M059J (cell line): ENCODE measurements at regions not wholly inside any gene's neighbourhood (a gene's known extent, or its start where the extent isn't known, plus 50 kb on each side); places are given as distances from the start of the nearest gene placed in this dataset.
A peak's percentile ranks its signal among the peaks of the same experiment; 100 is the strongest.
"Not testable (repeated sequence)": the region's sequence is repeated elsewhere in the genome, so short reads cannot be mapped to it uniquely, and the experiment has no call there.

ENCODE experiments used
- DNase-seq: peaks from one replicate; pipeline ENCODE4 v3.0.0-alpha.2; 2012; ENCODE audit warnings: low read depth

- DNase-seq = no peak
Measured at GRCh38 chr3:75126556-75126955, 512.1 kb upstream of the CNTN3 start.

DNA sequence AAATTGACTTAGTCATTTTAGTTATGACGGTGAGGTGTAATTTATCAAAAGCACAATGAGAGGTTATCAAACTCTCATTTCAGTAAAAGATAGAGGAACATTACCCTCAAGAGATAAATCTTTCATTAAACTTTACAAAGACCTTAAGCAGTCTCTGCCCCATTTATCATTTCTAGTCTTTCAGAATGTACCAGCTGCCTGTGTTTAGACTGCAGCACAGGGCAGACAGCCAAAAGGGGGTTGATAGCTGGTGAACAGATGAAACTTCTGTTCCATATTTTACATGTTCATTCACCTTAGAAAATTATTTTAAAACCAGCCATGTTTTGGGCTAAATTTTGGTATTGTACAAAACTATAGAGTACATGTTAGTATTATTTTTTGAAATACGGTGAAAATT, 514.6 kb upstream of the CNTN3 start:
- no peak for DNase-seq

DNA sequence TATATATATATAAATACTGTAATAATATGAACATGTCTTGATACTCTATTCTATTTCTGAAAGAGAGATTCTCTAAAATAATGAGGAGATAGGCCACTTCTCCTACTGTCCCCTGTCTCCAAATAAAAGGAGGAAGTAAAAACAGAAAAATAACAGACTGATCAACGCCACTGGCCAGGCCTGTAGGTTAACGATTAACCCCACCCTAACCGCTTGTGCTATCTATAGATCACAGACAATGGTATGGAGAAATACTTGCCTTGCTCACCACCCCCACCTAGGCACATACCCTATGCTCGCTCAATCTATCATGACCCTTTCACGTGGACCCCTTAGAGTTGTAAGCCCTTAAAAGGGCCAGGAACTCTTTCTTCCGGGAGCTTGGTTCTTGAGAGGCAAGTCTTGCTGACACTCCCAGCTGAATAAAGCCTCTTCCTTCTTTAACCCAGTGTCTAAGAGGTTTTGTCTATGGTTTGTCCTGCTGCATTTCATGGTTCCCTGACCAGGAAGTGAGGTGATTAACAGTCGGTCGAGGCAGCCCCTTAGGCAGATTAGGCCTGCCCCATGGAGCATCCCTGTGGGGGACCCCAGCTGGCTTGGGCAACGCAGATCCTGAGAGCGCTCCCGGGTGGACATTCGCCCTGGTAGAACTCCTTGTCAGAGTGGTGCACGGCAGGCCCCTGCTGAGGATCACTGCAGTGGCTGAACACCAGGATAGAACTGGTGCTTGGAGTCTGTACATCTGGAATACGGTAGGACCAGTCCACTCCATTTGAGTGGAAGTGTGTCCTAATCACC, 521.8 kb upstream of the CNTN3 start:
- DNase-seq = no peak

DNA sequence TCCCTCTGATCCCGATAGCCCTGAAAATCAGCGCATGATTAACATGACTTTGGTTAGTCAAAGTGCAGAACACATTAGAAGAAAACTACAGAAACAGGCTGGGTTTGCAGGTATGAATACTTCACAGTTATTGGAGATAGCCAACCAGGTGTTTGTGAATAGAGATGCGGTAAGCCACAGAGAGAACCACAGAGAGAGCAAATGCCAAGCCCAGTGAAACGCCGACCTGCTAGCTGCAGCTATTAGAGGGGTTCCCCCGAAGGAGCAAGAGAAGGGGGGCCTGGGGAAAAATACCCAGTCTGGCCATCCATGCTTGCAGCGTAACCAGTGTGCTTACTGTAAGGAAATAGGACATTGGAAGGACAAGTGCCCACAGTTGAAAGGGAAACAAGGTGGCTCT, 523.9 kb upstream of the CNTN3 start:
- no peak for DNase-seq

DNA sequence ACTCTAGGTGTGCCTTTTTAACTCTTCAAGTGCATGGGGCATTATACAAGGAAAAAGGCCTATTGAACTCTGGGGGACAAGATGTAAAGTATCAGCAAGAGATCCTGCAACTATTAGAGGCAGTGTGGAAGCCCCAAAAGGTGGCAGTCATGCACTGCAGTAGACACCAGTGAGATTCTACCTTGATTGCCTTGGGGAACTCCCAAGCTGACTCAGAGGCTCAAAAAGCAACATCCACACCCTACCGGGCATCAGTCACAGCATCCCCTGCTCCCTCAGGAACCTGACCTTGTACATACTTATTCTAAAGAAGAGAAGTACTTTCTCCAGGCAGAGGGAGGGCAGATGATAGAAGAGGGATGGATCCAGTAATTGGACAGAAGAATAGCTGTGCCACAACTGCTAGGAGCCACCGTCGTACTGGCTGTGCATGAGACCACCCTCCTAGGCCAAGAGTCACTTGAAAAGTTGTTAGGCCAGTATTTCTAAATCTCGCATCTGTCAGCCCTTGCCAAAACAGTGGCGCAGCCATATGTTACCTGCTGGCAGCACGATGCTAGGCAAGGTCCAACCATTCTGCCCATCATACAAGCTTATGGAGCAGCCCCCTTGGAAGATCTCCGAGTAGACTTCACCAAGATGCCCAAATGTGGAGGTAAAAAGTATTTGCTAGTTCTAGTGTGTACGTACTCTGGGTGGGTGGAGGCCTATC, 523.1 kb upstream of the FRG2C start:
- no peak for DNase-seq

- no peak for DNase-seq
Measured at GRCh38 chr3:75144406-75144805, 519.7 kb upstream of the FRG2C start.

GRCh38 chr3:75171630-75172230, 492.4 kb upstream of the FRG2C start:
- no peak for DNase-seq

- no peak for DNase-seq
Measured at GRCh38 chr3:75176937-75177336, 487.2 kb upstream of the FRG2C start.

DNA sequence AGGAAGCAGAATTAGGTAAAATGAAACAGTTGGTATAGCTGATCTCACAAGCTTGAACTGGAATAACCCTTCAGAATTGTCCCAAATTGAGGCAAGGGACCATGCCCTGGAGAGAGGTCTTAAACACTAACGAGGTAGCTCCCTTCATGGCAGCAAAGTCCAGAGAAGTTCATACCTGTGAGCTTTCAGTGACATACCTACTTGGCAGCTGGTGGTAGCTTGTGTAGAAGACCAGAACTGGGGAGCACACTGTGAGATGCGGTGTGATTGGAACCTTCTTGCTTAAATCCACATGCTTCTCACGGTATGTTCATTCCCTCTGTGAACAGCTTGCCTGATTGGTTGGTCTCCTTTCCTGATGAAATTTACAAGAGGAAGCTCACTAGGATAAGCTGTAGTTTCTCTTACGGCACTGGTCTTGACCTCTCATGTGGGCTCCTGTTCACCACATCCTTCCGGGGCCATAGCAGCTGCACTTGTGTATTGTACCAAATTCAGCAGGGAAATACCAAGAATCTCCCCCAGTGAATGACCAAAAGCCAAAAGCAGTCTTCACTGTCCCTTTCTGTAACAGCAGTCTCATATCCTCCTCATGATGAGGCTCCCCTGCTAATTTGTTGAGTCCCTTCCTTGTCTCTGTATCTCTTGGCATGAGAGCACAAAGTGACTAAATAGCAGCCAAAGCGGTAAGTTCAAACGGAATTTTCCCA, 483.7 kb upstream of the FRG2C start:
- DNase-seq = no peak

- no peak for DNase-seq
Measured at GRCh38 chr3:75180945-75181298, 483.2 kb upstream of the FRG2C start.

- no peak for DNase-seq
Measured at GRCh38 chr3:75188962-75189361, 475.2 kb upstream of the FRG2C start.

DNA sequence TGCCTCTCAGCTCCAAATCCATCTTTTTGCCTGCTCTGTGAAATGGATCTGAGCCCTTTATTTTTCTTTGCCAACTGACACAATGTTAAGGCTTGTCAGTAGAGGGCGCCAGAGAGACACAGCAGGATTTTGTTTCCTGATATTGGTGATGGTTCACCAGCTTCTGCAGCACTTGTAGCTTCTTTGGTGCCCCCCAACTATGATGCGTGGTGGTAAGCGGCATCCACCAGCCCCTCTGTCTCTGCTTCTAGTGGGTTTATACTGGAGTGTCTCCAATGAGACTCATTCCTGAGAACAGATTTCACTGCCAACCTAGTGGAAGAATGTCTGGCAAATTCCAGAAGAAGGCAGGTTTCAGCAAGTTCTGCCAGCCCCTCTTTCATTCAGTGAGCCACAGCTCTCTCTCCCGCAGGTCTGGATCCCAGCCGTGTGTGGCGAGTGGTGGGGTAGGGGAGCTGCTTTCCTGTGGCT, 471.9 kb upstream of the FRG2C start:
- peak; percentile 7 for DNase-seq

GRCh38 chr3:75193797-75194196, 470.3 kb upstream of the FRG2C start:
- DNase-seq = no peak

DNA sequence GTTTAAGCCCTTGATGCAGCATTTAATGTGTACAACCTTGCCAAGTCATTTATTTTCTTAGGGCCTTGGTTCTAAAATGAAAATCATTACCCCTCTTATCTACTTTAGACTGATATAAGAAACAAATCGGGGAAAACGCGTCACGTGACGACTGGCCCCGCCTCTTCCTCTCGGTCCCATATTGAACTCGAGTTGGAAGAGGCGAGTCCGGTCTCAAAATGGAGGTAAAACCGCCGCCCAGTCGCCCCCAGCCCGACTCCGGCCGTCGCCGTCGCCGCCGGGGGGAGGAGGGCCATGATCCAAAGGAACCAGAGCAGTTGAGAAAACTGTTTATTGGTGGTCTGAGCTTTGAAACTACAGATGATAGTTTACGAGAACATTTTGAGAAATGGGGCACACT, 449.8 kb upstream of the FRG2C start:
- not testable (repeated sequence) for DNase-seq

- no peak for DNase-seq
Measured at GRCh38 chr3:75218577-75218976, 445.6 kb upstream of the FRG2C start.

- DNase-seq = no peak
Measured at GRCh38 chr3:75220932-75221331, 443.2 kb upstream of the FRG2C start.

- no peak for DNase-seq
Measured at GRCh38 chr3:75224412-75224811, 439.7 kb upstream of the FRG2C start.

- DNase-seq = no peak
Measured at GRCh38 chr3:75232216-75232615, 431.9 kb upstream of the FRG2C start.

GRCh38 chr3:75235631-75236030, 428.5 kb upstream of the FRG2C start:
- no peak for DNase-seq

- DNase-seq = no peak
Measured at GRCh38 chr3:75237053-75237452, 427.1 kb upstream of the FRG2C start.

GRCh38 chr3:75237477-75237876, 426.7 kb upstream of the FRG2C start:
- no peak for DNase-seq

- not testable (repeated sequence) for DNase-seq
Measured at GRCh38 chr3:75241226-75241962, 422.7 kb upstream of the FRG2C start.
